Colon (tissue), 2 donors: ENCODE measurements at regions not wholly inside any gene's neighbourhood (a gene's known extent, or its start where the extent isn't known, plus 50 kb on each side); places are given as distances from the start of the nearest gene placed in this dataset.

Experiments
- FAIRE-seq: peaks from 2 replicates; lab custom pipeline; 2012; peaks lifted over from hg19 to GRCh38; lab: Jason Lieb, UNC
- donor health status: control.
- donor health status: control.

DNA sequence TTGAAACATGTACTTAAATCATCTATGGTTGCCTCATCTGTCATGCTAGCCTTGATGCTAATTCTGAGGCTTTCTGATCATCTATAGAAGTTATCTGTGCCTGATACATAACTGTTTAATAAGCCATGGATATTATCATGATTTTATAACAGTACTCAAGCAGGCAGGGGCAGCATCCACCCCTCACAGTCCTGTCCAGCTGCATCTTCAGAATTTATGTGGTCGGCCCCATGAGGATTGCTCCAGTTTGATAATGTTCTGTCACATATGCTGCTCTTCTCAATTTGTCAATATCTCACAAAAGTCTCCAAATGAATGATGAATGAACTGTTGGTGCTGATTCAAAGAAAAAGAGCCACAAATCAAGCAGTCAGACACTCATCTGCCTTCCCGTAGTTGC lies 335.1 kb upstream of the POM121L12 start:
- no peak for FAIRE-seq

DNA sequence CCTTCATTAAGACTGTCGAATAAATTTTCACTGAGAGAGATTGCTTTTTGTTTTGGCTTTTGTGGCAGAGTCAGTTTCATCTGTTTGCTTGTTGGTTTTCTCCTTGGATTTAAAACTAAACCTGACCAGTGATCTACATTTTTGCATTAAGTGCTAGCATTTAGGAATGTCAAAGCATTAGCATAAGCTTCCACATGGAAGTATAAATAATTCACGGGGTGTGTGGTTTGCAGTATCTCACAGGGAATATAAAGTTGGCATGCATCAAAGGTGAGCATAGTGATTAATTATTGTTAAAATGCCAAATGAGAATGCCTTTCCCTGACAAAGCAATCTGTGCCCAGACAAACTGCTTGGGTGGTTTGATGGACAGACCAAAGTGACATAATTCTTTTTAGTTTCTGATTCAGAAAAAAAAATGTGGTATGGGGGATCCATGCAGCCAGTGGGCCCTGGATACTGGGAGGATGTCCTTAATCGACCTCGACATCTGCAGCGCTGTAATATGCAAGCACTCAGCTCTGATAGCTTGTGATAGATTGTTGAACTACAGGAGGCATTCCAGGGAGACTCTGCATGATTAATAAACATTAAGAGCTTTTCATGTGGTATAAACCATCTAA lies 339.3 kb upstream of the POM121L12 start:
- FAIRE-seq, result no peak

DNA sequence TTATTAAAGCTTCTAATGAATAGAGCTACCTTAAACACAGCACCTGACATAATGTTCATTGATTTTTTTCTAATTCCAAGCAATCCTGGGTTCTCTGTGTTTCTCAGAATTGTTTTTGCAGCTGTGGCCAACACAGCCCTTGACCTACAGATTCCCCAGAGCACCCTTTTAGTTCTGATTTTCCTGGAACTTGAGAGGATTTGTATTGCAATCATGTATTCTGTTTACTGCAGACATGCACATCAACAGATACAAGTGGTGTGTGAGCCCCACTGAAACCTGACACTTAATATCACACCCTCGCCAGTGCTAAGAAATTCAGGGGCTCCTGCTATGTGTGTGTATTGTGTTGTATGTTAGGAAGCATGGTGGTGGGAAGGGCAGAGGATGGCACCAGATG lies 344.2 kb upstream of the POM121L12 start:
- FAIRE-seq, result no peak

DNA sequence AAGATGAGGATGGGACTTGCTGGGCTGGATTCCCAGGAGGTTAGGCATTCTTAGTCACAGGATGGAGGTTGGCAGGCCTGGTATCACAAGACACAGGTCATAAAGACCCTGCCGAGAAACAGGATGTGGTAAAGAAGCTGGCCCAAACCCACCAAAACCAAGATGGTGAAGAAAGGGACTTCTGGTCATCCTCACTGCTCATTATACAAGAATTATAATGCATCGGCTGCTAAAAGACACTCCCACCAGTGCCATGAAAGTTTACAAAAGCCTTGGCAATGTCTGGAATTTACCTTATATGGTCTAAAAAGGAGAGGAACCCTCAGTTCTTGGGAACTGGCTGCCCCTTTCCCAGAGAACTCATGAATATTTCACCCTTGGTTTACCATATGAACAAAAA lies 345.5 kb upstream of the POM121L12 start:
- no peak for FAIRE-seq

DNA sequence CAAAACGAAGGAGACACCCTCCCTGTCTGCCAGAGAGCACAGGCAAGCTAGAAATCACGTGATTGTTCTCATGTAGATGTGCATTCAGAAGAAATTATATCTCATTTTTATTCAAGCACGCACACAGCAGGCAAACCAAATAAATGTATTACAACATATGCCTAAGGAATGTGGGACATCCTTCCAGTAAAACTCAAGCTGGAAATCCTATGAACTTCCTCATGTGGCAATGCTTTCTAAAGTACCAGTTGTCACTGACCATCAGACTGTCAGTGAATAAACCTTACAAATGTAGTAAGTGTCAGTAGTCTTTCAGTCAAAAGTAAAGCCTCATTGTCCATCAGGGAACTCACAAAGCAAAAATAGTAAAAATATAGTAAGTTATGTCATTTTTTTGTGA lies 350.1 kb upstream of the POM121L12 start:
- FAIRE-seq, result no peak

DNA sequence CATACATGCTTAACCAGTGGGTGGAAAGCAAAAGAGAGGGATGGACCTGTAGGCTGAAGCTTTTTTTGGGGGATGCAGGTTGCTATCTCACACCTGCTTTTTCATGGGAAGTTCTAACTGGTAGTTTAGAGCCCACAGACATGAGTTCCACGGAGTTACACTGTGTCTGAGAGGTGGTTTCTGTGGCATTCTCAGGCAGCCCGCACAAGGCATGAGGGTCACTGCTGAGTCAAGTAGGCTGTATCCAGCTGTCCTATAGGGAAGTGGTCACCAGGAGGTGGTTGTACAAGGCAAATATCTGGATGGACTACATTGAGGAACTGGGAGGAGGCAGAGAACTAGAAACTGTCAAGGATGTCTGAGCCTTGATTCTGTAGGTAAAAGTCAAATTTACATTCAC lies 351.0 kb upstream of the POM121L12 start:
- no peak for FAIRE-seq

DNA sequence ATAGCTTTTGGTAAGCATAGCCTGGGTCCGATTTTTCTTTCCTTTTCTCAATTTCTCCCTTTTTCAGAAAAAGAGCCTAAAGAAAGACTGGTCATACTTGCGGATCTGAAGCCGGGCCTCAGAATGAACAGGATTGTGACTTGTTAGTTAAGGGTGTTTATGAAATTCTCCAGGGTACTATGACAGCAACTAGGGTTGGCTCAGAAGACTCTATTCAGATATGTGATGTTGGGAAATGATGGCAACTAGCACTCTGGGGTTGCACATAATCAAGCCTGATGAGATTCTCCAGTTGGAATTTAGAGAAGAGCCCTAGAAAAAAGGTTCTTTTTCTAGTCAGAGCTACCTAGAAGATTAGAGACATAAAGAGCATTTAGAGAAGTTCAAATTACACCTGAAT lies 352.4 kb upstream of the POM121L12 start:
- no peak for FAIRE-seq

DNA sequence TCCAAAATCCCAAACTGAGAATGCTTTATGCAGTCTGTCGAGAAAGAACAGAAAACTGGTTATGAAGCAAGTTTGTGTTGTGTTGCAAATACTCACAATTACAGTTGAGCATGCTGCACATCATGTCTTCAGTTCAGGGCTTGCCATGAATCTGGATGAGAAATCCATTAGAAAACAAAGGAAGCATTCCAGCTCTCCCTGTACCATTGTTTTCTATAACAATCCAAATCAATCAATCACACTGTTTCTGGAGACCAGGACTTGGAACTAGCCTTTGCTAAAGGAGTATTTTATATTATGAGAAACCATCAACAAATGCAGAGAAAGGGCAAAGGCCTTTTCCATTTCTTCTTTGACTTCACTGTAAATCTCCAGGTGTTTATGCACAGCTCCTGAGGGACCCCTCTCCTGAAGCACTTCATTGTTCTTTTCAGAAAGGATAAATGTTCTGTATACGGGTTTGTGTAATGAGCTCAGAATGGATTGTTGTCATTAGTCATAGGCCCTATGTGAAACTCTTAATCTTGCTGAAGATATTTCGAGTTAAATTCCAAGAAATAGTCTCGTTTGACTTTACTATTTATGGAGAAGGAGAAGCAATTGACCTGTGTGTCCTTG lies 364.7 kb upstream of the POM121L12 start:
- no peak for FAIRE-seq

DNA sequence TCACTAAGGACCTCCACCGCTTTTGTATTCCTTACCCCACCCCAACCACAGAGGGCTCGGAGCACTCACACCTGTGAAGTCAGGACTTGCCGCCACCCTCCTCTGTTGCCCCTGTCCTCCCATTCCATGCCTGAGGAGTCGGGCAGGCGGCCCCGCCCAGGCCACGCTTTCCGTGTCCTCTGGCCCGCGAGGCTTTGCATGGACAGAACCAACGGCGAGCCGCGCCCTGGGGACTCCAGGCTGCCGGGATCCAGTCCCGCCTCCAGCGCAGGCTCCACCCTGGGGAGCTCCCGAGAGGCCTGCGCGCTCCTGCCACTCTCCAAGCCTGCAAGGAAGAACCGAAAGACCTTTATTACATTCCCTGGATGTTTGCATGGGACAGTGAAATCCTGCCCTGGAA lies 366.4 kb upstream of the POM121L12 start:
- no peak for FAIRE-seq

DNA sequence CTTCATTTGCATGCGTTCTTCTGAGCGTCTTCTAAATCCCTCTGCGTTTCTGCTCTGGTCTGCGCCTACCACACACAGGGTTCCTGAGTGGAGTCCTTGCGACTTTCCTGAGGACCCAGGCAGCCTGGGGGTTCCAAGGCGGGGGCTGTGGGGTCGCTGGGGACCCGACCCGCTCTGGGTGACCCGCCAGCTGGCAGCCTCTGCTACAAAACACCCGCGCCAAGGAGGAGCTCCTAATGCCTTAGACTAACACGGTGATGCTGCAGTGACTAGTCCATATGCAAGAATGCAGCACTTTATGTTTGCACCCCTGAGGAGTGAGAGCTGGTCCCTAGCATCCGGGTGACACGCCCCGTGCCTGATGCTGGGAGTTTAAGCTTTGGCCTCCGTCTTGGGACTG lies 367.0 kb upstream of the POM121L12 start:
- no peak for FAIRE-seq

DNA sequence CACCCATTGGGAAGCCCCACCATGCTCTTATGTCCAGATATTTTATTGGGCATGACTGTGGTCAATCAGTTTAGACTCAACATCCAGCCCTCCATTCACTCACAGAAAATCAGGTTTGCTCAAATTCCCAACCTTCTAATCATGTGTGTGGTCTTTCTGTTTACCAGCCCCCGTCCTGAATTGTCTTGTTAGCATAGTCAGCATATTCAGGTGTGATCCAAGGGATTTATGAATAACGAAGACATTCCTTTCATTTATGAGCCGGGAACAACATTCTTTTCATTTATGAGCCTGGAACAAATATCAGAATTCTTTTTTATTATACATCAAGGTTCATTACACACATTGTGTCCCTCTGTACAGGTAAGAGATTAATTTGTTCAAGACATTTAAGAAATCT lies 376.3 kb upstream of the POM121L12 start:
- no peak for FAIRE-seq

DNA sequence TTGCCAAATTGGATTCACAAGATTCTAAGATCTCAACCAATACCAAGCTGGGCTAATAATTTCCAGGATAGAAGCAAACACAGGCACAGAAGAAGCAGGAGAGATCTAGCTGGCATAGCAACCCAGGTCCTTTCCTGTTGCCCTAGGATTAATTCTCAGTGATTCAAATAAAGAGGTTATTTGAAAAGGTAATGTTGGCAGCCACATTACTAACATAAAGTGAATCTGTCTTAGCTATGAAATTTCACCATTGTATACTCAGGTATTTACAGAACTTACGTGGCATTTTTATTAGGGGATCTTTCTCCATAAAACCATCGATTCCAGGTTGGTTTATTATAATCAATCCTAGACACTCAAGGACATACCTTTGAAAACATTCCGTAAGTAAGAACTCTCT lies 379.3 kb upstream of the POM121L12 start:
- FAIRE-seq, result no peak

DNA sequence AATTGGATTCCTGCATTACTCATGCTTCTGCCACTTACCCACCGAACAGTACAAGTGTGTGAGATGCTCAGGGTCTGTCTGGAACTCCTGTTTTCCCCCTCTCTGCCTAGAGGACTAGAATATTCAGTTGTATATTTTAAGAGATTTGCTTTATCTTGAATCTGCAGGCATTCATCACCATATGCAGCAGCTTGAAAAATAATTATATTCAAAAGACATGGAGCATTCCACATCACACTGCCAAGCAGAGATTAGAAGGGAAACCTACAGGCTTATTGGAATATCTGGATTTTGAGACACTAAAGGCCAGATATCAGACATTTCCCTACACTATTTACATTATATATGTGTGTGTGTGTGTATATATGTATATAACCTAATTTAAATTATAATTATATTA lies 382.8 kb upstream of the POM121L12 start:
- FAIRE-seq, result no peak

DNA sequence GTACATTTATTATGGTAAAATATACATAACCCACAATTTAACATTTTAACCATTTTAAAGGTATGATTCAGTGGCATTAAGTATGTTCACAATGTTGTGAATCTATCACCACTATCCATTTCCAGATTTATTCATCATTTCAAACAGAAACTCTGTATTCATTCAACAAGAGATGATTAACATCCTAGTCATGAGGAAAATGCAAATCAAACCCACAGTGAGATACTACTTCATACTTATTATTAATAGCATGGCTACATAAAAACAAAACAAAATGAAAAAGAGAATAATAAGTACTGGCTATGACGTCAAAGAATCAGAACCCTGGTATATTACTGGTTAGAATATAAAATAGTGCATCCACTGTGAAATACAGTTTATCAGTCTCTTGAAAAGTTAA lies 386.6 kb upstream of the POM121L12 start:
- FAIRE-seq, result no peak

DNA sequence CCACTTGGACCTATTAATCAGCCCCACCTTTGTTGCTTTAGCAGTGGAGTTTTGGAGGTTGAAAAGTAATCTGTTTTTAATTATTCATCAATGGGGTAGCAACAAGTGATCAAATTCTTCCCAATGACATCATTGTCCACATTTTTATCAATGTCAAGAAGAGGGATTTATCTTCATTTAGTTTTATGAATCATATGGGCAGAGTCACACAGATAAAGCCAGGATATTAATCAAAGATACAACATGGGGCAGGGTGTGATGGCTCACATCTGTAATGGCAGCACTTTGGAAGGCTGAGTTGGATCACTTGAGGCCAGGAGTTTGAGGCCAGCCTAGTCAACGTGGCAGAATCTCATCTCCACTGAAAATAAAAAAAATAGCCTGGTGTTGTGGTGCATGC lies 388.4 kb upstream of the POM121L12 start:
- no peak for FAIRE-seq

DNA sequence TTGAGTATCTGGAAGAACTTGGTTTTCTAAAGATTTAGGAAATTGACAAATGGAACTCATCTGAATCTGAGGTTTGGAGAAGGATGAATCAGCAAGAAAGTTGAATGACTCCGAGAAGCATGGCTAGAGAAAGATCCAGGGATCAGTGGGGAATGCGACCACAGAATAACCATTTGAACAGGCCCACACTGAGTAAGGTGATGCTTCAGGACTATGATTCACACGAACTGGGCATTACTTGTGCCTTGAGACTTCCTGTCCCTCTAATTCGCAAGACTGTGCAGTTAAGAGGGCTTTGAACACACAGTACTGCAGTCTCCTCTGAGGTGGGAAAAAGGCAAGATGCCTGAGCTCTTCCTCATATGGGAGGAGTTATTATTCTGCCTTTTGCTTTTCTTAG lies 395.5 kb upstream of the POM121L12 start:
- FAIRE-seq, result no peak

DNA sequence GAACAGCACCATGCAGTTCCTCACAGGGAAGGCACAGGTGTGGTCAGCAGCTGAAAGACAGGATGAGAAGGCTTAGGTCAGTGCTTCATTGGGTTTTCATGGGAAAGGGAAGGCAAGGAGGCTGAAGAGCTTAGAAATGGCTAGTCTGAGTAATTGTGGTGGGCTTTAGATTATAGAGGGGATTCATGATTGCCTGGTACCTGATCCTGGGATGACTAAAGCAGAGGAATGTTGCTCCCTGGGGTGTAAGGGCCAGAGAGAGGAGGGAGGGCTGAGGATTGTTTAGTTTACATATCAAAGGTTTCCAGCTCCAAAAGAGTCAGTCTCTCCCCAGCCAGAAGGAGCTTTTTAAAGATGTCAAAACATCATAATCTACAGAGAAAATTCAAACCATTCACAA lies 396.3 kb upstream of the POM121L12 start:
- no peak for FAIRE-seq

DNA sequence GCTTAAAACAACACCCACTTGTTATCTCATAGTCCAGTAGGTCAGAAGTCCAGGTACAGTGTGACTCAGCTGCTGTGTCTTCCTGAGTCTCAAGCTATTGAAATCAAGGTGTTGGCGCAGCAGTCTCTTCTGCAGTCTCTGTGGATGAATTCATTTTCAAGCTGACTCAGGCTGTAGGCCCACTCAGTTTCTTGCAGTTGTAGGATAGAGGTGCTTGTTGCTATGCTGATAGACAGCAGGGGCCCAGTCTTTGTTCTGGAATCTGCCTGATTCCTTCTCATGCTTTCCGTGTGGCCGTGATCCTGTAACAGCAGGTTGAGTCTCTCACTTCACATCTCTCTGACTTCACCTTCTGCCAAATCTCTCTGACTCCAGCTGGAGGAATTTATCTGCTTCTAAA lies 400.4 kb upstream of the POM121L12 start:
- FAIRE-seq, result no peak

DNA sequence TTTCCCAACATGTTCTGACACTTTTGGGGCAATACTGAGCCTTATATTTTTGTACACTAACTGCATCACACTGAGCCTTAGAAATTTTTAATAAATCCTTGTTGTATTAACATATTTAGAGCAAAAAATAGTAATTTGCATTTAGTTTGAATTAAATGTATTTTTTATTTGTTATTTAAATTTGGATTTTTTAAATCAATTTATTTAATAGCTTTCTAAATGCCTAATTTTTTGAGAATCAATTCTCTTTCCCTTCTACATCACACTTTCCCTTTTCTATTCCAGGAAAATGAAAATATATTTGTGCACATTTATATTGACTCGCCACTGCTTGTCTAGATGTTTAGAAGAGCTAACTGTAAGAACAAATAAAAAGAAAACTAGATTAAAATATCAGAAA lies 414.6 kb upstream of the POM121L12 start:
- FAIRE-seq, result no peak

DNA sequence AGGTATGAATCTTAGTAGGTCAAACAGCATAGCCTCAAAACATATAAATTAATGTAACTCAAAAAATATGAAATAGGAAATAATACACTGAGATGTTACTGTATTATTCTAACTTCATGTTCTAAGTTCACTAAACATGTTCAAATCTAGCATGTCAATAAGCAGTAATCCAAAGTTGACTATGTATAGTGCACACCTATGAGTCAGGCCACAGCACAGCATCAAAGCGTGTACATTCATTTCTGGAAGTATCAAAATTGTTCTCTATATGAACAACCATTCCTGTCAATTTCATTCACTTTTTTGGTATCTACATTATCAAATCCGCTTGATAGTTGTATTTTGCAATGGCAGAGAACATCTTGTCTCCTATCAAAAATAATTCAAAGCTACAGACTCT lies 418.9 kb upstream of the POM121L12 start:
- no peak for FAIRE-seq

DNA sequence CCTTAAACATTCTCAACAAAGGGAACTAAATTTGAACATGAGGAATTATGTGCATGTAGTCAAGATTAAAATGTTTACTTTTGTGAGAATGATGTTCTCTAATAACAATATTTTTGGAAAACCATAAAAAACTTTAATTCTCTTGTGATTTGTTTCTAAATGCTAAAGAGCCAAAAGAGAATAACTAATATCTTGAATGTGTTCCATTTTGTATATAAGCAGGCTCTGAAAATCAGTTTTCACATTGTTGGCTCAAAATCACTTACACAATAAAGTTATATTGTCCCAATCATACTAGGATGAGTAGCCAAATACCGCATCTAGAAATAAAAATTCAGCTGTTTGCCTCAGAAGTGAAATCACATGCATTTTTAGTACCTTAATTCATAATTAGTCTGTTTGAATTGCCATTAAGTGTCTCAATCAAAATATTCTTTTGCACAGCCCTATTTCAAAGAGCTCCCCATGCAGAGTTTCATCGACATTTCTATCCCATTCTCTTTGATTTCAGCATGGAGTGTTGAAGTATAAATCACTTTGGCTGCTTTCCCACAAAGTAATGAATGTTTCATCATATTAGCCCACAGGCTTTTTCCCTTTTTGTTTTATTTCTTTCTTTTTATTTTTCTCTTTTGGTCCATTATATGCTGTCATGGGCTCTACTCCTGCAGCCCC lies 420.3 kb upstream of the POM121L12 start:
- FAIRE-seq, result no peak

DNA sequence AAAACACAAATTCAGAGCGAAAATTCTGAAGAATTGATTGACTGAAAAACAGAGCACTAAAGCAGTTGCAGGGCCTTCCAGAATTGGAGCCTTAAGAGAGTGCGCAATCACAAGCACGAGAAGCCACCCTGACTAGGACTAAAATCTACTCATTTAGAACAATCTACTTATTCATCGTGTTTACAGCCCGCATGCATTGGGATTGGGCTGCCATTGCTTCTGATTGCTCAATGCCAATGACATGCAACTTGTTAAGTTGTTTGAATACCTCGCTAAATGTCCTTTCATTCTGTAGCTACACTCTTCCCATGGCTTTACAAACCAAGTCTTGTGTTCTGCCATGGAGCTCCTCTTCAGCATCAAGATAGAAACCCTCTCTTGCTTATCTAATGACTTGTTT lies 425.9 kb upstream of the POM121L12 start:
- FAIRE-seq, result no peak

DNA sequence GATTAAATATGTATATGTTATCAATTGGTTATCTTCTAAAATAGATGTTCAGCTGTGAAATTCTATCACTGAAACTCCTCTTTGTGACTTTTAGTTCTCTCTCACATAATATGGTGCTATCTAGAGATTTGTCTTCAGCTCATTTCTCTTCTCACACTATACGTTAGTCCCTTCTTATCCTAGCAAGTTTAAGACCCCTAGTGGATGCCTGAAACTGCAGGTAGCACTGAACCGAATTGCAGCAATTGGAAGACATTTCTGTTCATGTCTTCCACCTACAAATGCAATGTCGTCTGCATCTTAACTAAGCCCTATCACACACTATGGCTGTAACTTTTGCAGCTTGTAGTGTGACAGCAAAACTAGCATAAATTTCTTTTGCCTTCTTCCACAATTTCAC lies 442.7 kb upstream of the POM121L12 start:
- FAIRE-seq, result no peak

DNA sequence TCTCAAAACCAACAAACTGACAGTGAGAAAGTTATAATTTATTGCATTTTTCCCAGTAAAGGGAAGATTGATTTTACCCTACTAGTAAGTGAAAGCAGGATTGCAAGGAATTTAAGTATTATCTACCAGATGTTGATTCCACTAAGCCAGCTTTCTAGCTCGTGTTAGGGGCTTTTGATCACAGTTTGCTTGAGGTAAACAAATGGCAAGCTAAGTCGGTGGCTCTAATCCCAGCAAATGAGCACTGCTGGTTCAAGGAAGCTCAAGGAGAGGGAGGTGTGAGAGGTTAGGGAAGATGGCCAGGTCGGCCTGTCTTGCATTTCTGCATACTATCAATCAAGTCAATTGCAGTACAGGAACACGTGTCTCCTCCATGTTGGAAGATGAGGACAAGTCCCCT lies 448.7 kb upstream of the POM121L12 start:
- FAIRE-seq, result no peak
